MM.1S (cell line): ENCODE measurements at regions not wholly inside any gene's neighbourhood (a gene's known extent, or its start where the extent isn't known, plus 50 kb on each side); places are given as distances from the start of the nearest gene placed in this dataset.
"Not testable (repeated sequence)": the region's sequence is repeated elsewhere in the genome, so short reads cannot be mapped to it uniquely, and the experiment has no call there.

Source experiments
- DNase-seq: peaks from one replicate; pipeline ENCODE4 v3.0.0-alpha.2; 2015
- H2AFZ ChIP-seq: fragments of 300-600 bp; sonication (generic); 2 replicates; pipeline ENCODE4 v1.6.0; 2016; ENCODE audit warnings: antibody characterized with exemption, low read length
- H3F3A ChIP-seq: fragments of 300-600 bp; sonication (generic); 2 replicates; pipeline ENCODE4 v1.6.1; 2016; ENCODE audit warnings: mild to moderate bottlenecking, antibody characterized with exemption, low read length, moderate library complexity, mixed read lengths; ENCODE audit not compliant: insufficient read depth
- H3K27ac ChIP-seq: fragments of 300-600 bp; sonication (generic); 2 replicates; pipeline ENCODE4 v1.5.1; 2016; ENCODE audit warnings: mild to moderate bottlenecking, low read length
- H3K27me3 ChIP-seq: fragments of 300-600 bp; sonication (generic); replicated peaks from 2 replicates; pipeline ENCODE4 v1.6.0; 2016; ENCODE audit warnings: low read length; ENCODE audit not compliant: insufficient read depth
- H3K36me3 ChIP-seq: fragments of 300-600 bp; sonication (generic); replicated peaks from 2 replicates; pipeline ENCODE4 v1.6.1; 2016; ENCODE audit warnings: mild to moderate bottlenecking, low read length, mixed read lengths; ENCODE audit not compliant: insufficient read depth
- H3K4me1 ChIP-seq: fragments of 300-600 bp; sonication (generic); 2 replicates; pipeline ENCODE4 v1.6.1; 2016; ENCODE audit warnings: low read length, mixed read lengths
- H3K4me2 ChIP-seq: fragments of 300-600 bp; sonication (generic); 2 replicates; pipeline ENCODE4 v1.6.0; 2016; ENCODE audit warnings: low read depth, low read length
- H3K4me3 ChIP-seq: fragments of 300-600 bp; sonication (generic); 2 replicates; pipeline ENCODE4 v1.5.1; 2016; ENCODE audit warnings: low read length, mixed read lengths
- H3K79me2 ChIP-seq: fragments of 300-600 bp; sonication (generic); 2 replicates; pipeline ENCODE4 v1.6.1; 2016; ENCODE audit warnings: mixed run types, low read length, mixed read lengths
- H3K9ac ChIP-seq: fragments of 300-600 bp; sonication (generic); 2 replicates; pipeline ENCODE4 v1.6.1; 2016; ENCODE audit warnings: low read length, mixed read lengths
- H3K9me2 ChIP-seq: fragments of 300-600 bp; sonication (generic); replicated peaks from 2 replicates; pipeline ENCODE4 v1.6.1; 2016; ENCODE audit warnings: mild to moderate bottlenecking, low read length, mixed read lengths; ENCODE audit not compliant: insufficient read depth
- H3K9me3 ChIP-seq: fragments of 300-600 bp; sonication (generic); replicated peaks from 2 replicates; pipeline ENCODE4 v1.6.1; 2016; ENCODE audit warnings: mild to moderate bottlenecking, low read length, mixed read lengths; ENCODE audit not compliant: insufficient read depth
- H4K20me1 ChIP-seq: fragments of 300-600 bp; sonication (generic); 2 replicates; pipeline ENCODE4 v1.6.1; 2016; ENCODE audit warnings: mild to moderate bottlenecking, low read length, moderate library complexity, mixed read lengths; ENCODE audit not compliant: insufficient read depth

- H3K79me2 ChIP-seq, H3F3A ChIP-seq, H3K9ac ChIP-seq, H3K4me1 ChIP-seq, H3K9me3 ChIP-seq, H3K36me3 ChIP-seq, H3K4me2 ChIP-seq, H3K27me3 ChIP-seq, H4K20me1 ChIP-seq, H3K9me2 ChIP-seq, H3K4me3 ChIP-seq, H2AFZ ChIP-seq: not testable (repeated sequence)
- peak overlapping the region; percentile 38; the same call in 1 of the 2 replicates for H3K27ac ChIP-seq
- DNase-seq: peak; percentile 36
These were observed 53.3 kb downstream of the FOXD4L1 start for GRCh38 chr2:113551637-113552318.

GRCh38 chr2:113559820-113560219 is 61.4 kb downstream of the FOXD4L1 start:
- not testable (repeated sequence) for H3K4me1 ChIP-seq, H3F3A ChIP-seq, H3K9ac ChIP-seq, H3K36me3 ChIP-seq, H4K20me1 ChIP-seq, DNase-seq, H3K9me3 ChIP-seq, H3K4me2 ChIP-seq, H3K27ac ChIP-seq, H3K79me2 ChIP-seq, H3K27me3 ChIP-seq, H2AFZ ChIP-seq, H3K9me2 ChIP-seq, H3K4me3 ChIP-seq

- H3K4me2 ChIP-seq, H3F3A ChIP-seq, H3K4me3 ChIP-seq, H3K9me3 ChIP-seq, H3K79me2 ChIP-seq, DNase-seq, H3K9ac ChIP-seq, H3K4me1 ChIP-seq, H3K36me3 ChIP-seq, H4K20me1 ChIP-seq, H2AFZ ChIP-seq, H3K27me3 ChIP-seq, H3K27ac ChIP-seq, H3K9me2 ChIP-seq: not testable (repeated sequence)
These were observed 64.2 kb downstream of the FOXD4L1 start for GRCh38 chr2:113562662-113563061.

GRCh38 chr2:113566674-113567480 is 60.2 kb upstream of the RABL2A start:
- H3K27ac ChIP-seq, H4K20me1 ChIP-seq, H3K9me2 ChIP-seq, H2AFZ ChIP-seq, H3K79me2 ChIP-seq, H3K9me3 ChIP-seq, H3K36me3 ChIP-seq, H3K4me1 ChIP-seq, H3K4me2 ChIP-seq, H3K9ac ChIP-seq, H3K27me3 ChIP-seq, H3K4me3 ChIP-seq, DNase-seq, H3F3A ChIP-seq: not testable (repeated sequence)

- H3K79me2 ChIP-seq, H3K9me2 ChIP-seq, DNase-seq, H4K20me1 ChIP-seq, H3K9ac ChIP-seq, H3K4me1 ChIP-seq, H3K27ac ChIP-seq, H3K27me3 ChIP-seq, H3F3A ChIP-seq, H3K36me3 ChIP-seq, H3K9me3 ChIP-seq, H2AFZ ChIP-seq, H3K4me3 ChIP-seq, H3K4me2 ChIP-seq: not testable (repeated sequence)
These were observed 59.6 kb upstream of the RABL2A start for GRCh38 chr2:113567481-113567849.

- not testable (repeated sequence) for H3K4me1 ChIP-seq, H3F3A ChIP-seq
These were observed 58.8 kb upstream of the RABL2A start for GRCh38 chr2:113568231-113568630.

GRCh38 chr2:113570082-113570481 is 57.0 kb upstream of the RABL2A start:
- not testable (repeated sequence) for H3K4me1 ChIP-seq, H4K20me1 ChIP-seq, H3K9me3 ChIP-seq, H2AFZ ChIP-seq, DNase-seq, H3K36me3 ChIP-seq, H3K27me3 ChIP-seq, H3K4me2 ChIP-seq, H3K9me2 ChIP-seq, H3K4me3 ChIP-seq, H3K79me2 ChIP-seq, H3F3A ChIP-seq, H3K9ac ChIP-seq, H3K27ac ChIP-seq

More at GRCh38 chr2:113568231-113568630, 58.8 kb upstream of the RABL2A start:
- not testable (repeated sequence) for H3K9me3 ChIP-seq, H3K27me3 ChIP-seq, H2AFZ ChIP-seq, H3K27ac ChIP-seq, H4K20me1 ChIP-seq, H3K9ac ChIP-seq, H3K9me2 ChIP-seq, H3K79me2 ChIP-seq, H3K4me2 ChIP-seq, H3K36me3 ChIP-seq, H3K4me3 ChIP-seq, DNase-seq

GRCh38 chr2:113570509-113571009 is 56.5 kb upstream of the RABL2A start:
- not testable (repeated sequence) for H3K27ac ChIP-seq, H4K20me1 ChIP-seq, H3K27me3 ChIP-seq, H3K4me2 ChIP-seq, H3F3A ChIP-seq, H3K9me2 ChIP-seq, H3K9me3 ChIP-seq, H3K4me1 ChIP-seq, DNase-seq, H3K79me2 ChIP-seq, H2AFZ ChIP-seq, H3K9ac ChIP-seq, H3K36me3 ChIP-seq, H3K4me3 ChIP-seq
